ENCODE measurements at regions not wholly inside any gene's neighbourhood (a gene's known extent, or its start where the extent isn't known, plus 50 kb on each side); places are given as distances from the start of the nearest gene placed in this dataset.

GRCh38 chr9:106621313-106622163 lies 241.4 kb upstream of the ZNF462 start:
- no peak for DNase-seq

GRCh38 chr9:106622164-106622487 lies 240.8 kb upstream of the ZNF462 start:
- no peak for DNase-seq

- DNase-seq = no peak
Observed at GRCh38 chr9:106623558-106623957, 239.4 kb upstream of the ZNF462 start.

- no peak for DNase-seq
Observed at GRCh38 chr9:106625259-106625789, 237.6 kb upstream of the ZNF462 start.

DNA sequence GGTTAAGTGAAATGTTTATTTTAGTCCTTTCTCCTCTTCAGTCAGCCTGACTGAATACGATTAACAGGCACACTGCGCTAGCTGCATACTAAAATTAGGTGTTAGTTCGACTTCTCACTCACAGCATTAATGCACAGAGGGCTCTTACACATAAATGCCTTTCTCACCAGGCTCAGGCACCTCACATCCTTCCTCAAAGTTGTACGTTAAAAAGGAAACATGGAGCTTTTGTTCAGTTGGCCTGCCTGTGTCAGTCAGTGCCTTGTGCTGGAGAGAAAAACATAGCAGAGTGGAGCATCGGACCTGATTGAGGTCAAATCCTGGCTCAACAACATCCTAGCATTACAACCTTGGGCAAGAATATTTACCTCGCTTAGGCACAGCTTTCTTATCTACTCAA lies 236.0 kb upstream of the ZNF462 start:
- no peak for DNase-seq

GRCh38 chr9:106632621-106633020 lies 230.3 kb upstream of the ZNF462 start:
- DNase-seq = peak; percentile 26

DNA sequence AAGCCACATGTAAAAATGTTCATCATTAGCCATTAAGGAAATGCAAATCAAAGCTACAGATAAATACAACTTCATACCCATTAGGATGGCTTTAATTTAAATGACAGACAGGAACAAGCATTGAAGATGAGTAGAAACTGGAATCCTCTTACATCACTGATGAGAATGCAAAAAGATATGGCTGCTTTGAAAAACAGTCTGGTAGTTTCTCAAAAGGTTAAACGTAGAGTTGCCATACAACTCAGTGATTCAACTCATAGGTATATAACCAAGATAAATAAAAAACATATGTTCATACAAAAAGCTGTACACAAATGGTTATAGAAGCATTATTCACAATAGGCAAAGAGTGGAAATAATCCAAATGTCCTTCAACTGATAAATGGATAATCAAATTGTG lies 228.8 kb upstream of the ZNF462 start:
- peak; percentile 28 for DNase-seq

GRCh38 chr9:106634641-106635040 lies 228.3 kb upstream of the ZNF462 start:
- DNase-seq = no peak

DNA sequence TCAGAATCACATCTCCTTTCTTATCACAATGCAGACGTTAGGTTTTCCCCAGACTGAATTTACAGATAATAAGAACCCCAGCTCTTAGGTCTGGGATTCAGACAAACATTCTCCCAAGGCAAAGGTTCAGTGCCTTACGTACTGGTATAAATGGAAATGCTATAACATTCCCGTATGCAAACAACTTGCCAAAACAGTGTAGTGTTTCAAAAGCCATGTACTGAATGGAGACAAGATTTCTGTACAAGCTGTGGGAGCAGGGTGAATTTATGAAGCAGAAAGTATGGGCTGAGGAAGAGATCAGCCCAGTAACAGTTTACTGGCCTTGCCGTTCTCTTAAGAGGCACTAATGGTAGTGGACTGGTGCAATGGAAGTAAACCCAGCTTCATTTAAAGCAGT lies 225.5 kb upstream of the ZNF462 start:
- no peak for DNase-seq

GRCh38 chr9:106639873-106640568 lies 222.9 kb upstream of the ZNF462 start:
- DNase-seq = no peak

DNA sequence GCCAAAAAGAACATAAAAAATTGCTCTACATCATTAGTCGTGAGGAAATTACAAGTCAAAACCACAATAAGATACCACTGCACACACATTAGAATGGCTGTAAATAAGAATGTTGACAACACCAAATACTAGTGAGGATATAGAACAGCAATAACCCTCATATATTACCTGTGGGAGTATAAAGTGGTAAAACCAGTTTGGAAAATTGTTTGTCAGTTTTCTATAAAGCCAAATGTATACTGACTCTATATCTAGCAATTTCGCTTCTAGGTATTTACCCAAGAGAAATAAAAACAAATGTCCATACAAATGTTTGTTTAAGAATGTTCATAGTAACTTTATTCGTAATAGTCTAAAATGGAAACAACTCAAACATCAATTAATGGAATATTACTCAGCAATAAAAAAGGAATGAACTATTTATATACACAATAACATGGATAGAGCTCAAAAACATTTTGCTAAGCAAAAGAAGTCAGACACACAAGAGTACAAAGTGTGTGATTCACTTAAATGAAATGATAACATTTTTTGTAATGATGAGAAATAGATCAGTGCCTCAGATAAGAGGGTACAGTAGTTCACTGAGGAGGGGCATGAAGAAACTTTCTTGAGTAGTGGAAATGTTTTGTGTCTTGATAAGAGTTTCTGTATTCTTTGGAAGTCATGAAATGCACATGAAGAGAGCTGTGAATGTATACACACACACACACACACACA lies 219.6 kb upstream of the ZNF462 start:
- no peak for DNase-seq

DNA sequence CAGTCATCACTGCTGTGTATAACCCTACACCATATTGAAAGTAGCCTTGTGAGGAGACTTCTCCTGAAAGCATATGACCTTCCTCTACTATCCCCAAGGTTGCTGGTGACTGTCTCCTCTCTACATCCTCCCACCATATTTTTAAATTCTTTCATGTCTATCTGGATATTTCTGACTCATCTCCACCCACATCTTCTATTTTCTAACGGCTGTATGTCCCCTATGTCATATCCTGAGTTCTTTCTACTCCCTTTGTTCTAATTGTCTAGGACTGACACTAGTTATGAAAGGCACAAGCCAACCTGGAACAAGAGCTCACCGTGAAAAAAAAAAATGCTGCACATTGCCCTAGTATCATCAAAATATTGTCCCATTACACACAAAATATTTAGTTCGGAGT lies 218.3 kb upstream of the ZNF462 start:
- no peak for DNase-seq

GRCh38 chr9:106648799-106649198 lies 214.2 kb upstream of the ZNF462 start:
- DNase-seq = no peak

DNA sequence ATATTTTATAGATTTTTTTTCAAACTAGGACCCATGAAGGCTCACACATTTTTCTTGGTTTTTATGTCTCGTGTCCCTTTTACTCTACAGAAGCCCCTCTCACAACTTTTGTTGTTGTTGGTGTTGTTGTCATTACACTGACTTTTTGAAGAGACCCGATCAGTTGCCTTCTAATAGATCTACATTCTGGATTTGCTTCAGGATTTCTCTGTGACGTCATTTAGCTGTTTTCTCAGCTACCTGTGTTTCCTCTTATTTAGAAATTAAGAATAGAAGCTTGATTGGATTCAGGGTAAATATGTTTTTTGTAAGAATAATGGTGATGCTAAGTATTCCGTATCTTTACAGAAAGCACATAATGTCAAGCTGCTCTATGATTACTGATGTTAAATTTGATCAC lies 213.3 kb upstream of the ZNF462 start:
- DNase-seq = no peak

DNA sequence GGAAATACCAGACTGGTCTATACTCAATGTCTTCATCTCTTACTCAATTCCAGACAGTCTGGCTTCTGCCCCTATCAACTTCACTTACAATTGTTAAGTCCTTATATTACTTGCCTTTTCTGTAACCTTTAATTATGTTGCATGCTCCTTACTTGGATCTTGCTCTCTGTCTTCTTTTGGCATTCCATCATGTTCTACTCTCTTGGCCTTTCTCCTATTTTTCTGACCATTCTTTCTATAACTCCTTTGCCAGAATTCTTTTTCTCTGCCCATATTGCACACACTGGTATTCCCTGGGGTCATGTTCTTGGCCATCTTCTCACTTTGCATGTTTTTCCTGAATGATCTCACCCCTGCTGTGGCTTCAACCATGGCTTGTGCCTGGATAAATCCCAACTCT lies 209.8 kb upstream of the ZNF462 start:
- DNase-seq = peak; percentile 64

- no peak for DNase-seq
Observed at GRCh38 chr9:106655966-106656365, 207.0 kb upstream of the ZNF462 start.

DNA sequence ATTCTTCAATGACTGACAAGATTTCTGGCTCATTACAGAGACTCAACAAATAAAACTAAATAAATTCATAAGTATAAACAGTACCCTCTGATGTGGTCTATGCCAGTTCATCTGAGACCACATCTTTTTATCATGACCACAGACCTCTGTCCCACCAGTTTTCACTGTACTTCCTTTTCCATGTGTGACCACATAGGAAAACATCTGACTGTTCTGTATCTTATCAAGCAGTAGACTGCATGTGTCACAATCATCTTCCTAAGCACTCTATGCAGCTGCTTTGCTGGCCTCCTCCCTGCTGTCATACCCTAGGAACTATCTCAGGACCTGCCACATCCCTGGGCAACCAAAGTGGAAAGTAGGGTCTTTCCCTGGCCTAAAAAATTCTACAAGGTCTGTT lies 205.0 kb upstream of the ZNF462 start:
- DNase-seq = no peak

DNA sequence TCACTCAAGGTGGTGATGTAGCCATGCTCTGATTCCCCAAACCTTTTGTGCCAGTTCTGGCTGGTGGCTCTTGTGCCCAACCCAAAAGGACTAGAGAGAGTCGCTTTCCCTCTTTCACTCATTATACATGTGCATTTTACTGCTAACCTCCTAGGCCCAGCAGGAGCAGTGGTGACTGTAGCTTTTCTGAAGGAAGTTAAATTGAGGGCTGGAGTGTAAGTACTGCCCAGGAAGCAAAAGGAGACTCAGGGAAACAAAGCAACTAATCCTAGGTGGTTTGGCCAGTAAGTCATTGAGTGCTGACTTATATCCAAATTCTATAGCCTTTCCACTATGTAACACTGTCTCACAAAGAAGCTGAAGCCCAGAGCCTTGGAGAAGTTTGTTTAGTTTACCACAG lies 194.4 kb upstream of the ZNF462 start:
- no peak for DNase-seq

- no peak for DNase-seq
Observed at GRCh38 chr9:106669835-106670234, 193.1 kb upstream of the ZNF462 start.

DNA sequence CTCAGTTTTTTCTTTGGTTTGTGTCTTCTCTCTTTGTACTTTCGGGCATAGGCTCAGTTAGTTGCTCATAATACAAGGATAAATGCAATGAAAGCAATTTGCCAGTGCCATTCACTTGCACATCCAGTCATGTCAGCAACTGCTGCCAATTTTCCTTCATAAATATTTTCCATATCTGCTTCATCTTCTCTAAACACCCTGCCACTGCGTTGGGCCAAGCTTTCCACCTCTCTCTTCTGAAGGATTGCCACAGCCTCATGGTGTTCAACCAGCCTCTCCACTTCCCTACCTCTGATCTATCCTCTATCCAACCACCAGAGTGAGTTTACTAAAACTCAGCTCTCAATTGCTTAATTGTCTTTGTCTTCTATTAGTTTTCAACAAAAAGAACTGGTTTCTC lies 192.5 kb upstream of the ZNF462 start:
- no peak for DNase-seq

GRCh38 chr9:106675780-106676179 lies 187.2 kb upstream of the ZNF462 start:
- no peak for DNase-seq

DNA sequence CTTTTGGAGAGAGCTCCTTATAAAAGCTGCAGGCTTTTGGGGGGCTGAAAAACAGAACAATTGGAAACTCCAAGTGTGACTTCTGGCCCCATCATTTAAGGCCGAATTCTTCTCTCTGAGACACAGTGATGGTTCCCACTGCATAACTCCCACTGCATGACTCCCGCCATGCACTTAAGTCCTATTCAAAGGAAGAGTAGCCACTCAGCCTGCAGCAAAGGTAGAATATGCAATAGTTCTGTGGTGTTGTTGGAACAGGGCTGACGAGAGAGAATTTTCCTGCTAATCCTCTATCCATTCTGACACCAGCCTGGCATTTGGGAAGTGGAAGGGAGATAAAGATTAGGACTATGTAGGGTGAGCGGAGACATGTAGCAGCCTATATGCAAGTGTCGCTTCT lies 185.6 kb upstream of the ZNF462 start:
- DNase-seq = no peak

DNA sequence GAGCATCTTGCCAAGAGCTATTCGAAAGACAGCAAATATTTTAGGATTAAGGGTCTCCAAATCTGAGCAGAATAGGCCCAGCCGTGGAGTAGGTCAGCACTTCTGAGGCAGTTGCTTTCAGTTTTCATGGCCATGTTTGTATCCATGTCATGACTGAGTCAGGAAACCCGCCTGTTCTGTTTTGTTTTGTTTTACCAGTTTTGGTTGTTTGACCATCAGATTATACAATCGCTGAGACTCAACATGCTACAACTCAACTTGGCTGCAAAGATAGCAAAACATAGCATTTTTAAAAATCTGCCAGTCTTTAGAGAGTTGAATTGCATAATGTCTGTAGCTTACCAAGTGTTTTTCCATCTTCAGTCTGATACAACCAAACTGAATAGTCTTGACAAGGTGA lies 185.1 kb upstream of the ZNF462 start:
- DNase-seq = no peak

GRCh38 chr9:106678273-106678672 lies 184.7 kb upstream of the ZNF462 start:
- no peak for DNase-seq

Measured in fibroblast of skin of right quadriceps (primary cell).